Peyer's patch (tissue), 4 donors: ENCODE measurements at regions not wholly inside any gene's neighbourhood (a gene's known extent, or its start where the extent isn't known, plus 50 kb on each side); places are given as distances from the start of the nearest gene placed in this dataset.

Experiments used
- DNase-seq, 3 donors: peaks; one replicate each; pipeline ENCODE4 v3.0.0-alpha.2; 2017 to 2019
- H3K27ac ChIP-seq, 4 donors: fragments of 200-600 bp; sonication (generic); one replicate each; pipeline ENCODE4 v1.5.1; 2016 to 2019
- H3K27me3 ChIP-seq, 2 donors: fragments of 200-600 bp; sonication (generic); one replicate each; pipeline ENCODE4 v1.5.1; 2019
- H3K36me3 ChIP-seq, 3 donors: fragments of 200-600 bp; sonication (generic); one replicate each; pipeline ENCODE4 v1.5.1; 2016 to 2019
- H3K4me1 ChIP-seq, 4 donors: fragments of 200-600 bp; sonication (generic); one replicate each; pipeline ENCODE4 v1.5.1; 2016 to 2019
- H3K4me3 ChIP-seq, 4 donors: fragments of 200-600 bp; sonication (generic); 1 replicate in 3 of 4; 2 replicates in 1 of 4; pipeline ENCODE4 v1.5.1; 2016 to 2019; ENCODE audit warnings: mild to moderate bottlenecking in 1 of 4
- H3K9me3 ChIP-seq, 4 donors: fragments of 200-600 bp; sonication (generic); one replicate each; pipeline ENCODE4 v1.5.1; 2016 to 2019; ENCODE audit warnings: mild to moderate bottlenecking in 1 of 4
- POLR2A ChIP-seq, 2 donors: fragments of 450-650 bp; IDR thresholded peaks; one replicate each; pipeline ENCODE4 v1.5.1; 2017; ENCODE audit warnings: antibody characterized with exemption in 2 of 2, mild to moderate bottlenecking in 2 of 2, moderate library complexity in 2 of 2
- TF ChIP-seq, protein P1 (sequence below), 6 experiments: fragments of 450-650 bp in 4 of 6; fragments of 200-600 bp in 2 of 6; sonication (generic) in 1 of 6; IDR thresholded peaks; one replicate each; pipeline ENCODE4 v1.5.1; 2017 to 2019; ENCODE audit warnings: antibody characterized with exemption in 6 of 6, mild to moderate bottlenecking in 3 of 6, moderate library complexity in 1 of 6

DNA sequence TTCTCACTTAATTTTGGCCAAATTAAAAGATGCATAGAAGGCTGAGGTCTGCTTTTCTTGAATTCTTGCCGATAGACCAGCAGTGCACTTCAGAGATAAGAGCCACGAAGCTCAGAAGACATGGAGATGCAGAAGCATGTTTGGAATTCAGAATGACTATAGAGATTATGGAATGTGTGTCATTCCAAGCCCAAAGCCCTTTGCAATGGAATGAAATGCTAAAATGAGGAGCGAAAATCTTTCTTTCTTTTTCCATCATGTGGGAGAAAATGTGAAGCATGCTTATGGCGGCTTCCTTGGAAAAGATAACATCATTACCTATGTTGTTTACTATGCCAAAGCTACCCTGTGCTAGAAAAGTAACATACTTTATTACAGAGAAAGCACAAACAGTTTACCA is 257.0 kb upstream of the RNF32 start:
- H3K4me1 ChIP-seq: no peaks in the 10 kb centered on the region
- no peaks in the 10 kb centered on the region for H3K36me3 ChIP-seq
- H3K4me3 ChIP-seq: no peak overlapping the region
- TF ChIP-seq, protein P1, sequence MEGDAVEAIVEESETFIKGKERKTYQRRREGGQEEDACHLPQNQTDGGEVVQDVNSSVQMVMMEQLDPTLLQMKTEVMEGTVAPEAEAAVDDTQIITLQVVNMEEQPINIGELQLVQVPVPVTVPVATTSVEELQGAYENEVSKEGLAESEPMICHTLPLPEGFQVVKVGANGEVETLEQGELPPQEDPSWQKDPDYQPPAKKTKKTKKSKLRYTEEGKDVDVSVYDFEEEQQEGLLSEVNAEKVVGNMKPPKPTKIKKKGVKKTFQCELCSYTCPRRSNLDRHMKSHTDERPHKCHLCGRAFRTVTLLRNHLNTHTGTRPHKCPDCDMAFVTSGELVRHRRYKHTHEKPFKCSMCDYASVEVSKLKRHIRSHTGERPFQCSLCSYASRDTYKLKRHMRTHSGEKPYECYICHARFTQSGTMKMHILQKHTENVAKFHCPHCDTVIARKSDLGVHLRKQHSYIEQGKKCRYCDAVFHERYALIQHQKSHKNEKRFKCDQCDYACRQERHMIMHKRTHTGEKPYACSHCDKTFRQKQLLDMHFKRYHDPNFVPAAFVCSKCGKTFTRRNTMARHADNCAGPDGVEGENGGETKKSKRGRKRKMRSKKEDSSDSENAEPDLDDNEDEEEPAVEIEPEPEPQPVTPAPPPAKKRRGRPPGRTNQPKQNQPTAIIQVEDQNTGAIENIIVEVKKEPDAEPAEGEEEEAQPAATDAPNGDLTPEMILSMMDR (IDR thresholded peaks at IDR 0.05): no peak
- no peak for TF ChIP-seq POLR2A (IDR thresholded peaks at IDR 0.05)
- no peaks in the 10 kb centered on the region for H3K9me3 ChIP-seq
- H3K27ac ChIP-seq: no peak overlapping the region
- DNase-seq: no peak
- no peaks in the 10 kb centered on the region for H3K27me3 ChIP-seq

DNA sequence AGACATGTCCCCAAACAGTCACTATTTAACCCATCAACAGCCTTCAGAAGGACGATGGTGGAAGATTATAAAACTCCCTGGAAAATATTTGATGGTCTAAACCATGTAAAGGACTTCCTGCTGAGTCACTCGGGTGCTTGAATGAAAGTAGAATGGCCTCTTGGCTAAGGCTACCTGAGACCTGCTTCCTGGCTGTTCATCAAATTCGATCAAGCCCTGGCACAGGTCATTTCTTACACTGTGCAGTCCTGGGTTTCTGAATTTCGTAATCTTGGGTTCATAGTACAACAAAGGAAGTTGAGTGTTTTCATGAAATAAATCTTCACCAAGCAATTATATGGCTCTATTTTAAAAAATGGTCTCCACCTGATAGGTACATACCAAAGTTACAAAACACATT is 260.3 kb upstream of the RNF32 start:
- no peaks in the 10 kb centered on the region for H3K4me1 ChIP-seq
- H3K36me3 ChIP-seq: no peaks in the 10 kb centered on the region
- no peak for DNase-seq
- no peaks in the 10 kb centered on the region for H3K9me3 ChIP-seq
- H3K27ac ChIP-seq: no peak overlapping the region
- no peak overlapping the region for H3K4me3 ChIP-seq
- no peaks in the 10 kb centered on the region for H3K27me3 ChIP-seq
- TF ChIP-seq, protein P1 (IDR thresholded peaks at IDR 0.05): no peak
- no peak for TF ChIP-seq POLR2A (IDR thresholded peaks at IDR 0.05)

DNA sequence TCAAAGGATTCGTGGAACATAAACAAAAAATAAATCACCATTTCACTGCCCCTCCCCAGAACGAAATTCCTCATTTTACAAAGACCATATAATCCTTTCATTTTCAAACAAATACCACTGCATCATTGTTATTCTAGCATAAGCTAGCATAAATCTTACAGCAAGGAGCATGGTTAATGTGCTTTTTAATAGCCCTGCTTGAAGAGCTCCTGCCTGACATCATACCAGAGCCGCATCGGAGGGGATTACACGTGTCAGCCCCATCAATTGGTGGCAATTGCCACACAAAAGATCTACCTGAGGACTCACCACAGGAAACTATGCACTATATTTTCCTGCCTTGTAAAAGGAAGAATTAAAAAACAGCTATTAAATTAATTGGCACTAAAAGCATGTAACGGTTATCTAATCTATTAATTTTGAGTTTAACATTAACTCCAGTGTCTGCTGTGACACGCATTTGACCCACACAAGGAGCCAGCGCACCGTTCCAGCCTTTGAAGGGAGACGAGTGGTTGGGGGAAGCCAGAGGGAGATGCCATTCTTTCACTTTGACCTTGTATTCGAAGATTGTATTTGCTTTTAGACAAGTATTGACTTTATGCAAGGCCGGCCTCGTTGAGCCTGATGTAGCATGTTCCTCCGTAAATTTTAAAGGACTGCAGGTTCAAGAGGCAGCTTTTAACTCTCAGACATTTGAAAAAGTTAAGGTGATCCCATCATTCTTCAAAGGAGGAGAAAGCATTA is 261.1 kb upstream of the RNF32 start:
- Histone ChIP-seq H3K36me3 (no peaks in the 10 kb centered on the region), H3K27ac (no peak overlapping the region), H3K9me3 (no peaks in the 10 kb centered on the region), H3K4me1 (no peaks in the 10 kb centered on the region), H3K27me3 (no peaks in the 10 kb centered on the region), H3K4me3 (no peak overlapping the region)
- no peak for TF ChIP-seq POLR2A (IDR thresholded peaks at IDR 0.05)
- TF ChIP-seq, protein P1 (IDR thresholded peaks at IDR 0.05): no peak
- DNase-seq: no peak

DNA sequence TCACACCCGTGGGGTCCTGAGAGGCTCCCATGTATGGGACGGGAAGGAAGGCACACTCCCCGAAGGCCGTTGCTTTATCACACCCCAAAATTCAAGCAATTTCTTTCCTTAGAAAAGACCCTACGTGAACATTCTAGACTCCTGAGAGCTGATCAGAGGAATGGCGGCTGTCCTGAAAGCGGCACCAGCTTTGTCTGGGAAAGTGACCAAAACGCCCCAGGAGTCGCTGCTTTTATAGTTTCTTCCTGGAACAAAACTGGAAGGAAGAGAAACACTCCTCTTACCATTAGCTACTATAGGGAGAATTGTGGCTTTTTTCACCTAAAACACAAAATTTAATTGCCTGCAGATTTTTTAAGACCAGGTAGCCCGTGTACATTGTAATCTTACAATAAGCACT is 261.8 kb upstream of the RNF32 start:
- H3K9me3 ChIP-seq: no peaks in the 10 kb centered on the region
- no peak for TF ChIP-seq POLR2A (IDR thresholded peaks at IDR 0.05)
- TF ChIP-seq, protein P1 (IDR thresholded peaks at IDR 0.05): no peak
- H3K36me3 ChIP-seq: no peaks in the 10 kb centered on the region
- no peaks in the 10 kb centered on the region for H3K4me1 ChIP-seq
- H3K27me3 ChIP-seq: no peaks in the 10 kb centered on the region
- DNase-seq: no peak
- no peak overlapping the region for H3K4me3 ChIP-seq
- H3K27ac ChIP-seq: no peak overlapping the region

DNA sequence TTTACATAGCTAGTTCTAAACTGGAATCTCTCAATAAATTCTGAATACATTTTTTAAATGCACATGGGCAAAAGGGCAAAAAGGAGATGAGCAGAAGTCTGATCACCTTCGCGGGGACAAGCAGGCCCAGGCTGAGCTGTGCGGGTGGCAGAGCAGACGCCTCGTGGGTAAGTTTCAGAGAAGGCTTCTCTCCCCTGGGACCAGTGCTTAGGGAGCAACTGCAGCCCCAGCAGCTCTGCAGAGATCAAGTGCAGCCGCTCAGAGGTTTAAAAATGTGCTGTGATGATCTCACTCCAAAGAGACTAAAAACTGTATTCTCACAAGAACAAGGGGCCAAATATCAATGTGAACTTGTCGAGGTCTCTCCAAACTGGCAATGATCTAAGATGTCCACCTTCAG is 264.3 kb upstream of the RNF32 start:
- no peak for TF ChIP-seq POLR2A (IDR thresholded peaks at IDR 0.05)
- TF ChIP-seq, protein P1 (IDR thresholded peaks at IDR 0.05): no peak
- DNase-seq: no peak

More for the DNA sequence above, 264.3 kb upstream of the RNF32 start:
- Histone ChIP-seq H3K4me1 (no peaks in the 10 kb centered on the region), H3K27me3 (no peaks in the 10 kb centered on the region), H3K36me3 (no peaks in the 10 kb centered on the region), H3K4me3 (no peak overlapping the region), H3K27ac (no peak overlapping the region), H3K9me3 (no peaks in the 10 kb centered on the region)
